ENCODE measurements at regions not wholly inside any gene's neighbourhood (a gene's known extent, or its start where the extent isn't known, plus 50 kb on each side); places are given as distances from the start of the nearest gene placed in this dataset.
"Not testable (repeated sequence)": the region's sequence is repeated elsewhere in the genome, so short reads cannot be mapped to it uniquely, and the experiment has no call there.

DNA sequence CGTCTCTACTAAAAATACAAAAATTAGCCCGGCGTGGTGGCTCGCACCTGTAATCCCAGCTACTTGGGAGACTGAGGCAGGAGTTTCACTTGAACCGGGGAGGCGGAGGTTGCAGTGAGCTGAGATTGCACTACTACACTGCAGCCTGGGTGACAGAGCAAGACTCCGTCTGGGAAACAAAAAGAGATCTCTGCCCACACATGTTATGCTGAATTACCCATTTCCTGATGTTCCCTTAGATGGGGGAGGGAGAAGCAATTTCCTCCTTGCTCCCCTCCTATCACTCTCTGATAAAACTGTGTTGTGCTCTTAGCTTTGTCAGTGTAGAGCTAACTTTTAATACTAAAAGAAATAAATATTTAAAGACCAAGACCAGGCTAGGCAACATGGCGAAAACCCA lies 102.5 kb downstream of the LARP7 start:
- H3K9ac ChIP-seq (ENCODE audit: low read depth in 1 of 2, low read length in 2 of 2): no peak overlapping the region
- no peaks in the 10 kb centered on the region for H3K9me3 ChIP-seq (ENCODE audit: control insufficient read depth in 2 of 2, low read length in 2 of 2)
- no peaks in the 10 kb centered on the region for H3K36me3 ChIP-seq (ENCODE audit: control insufficient read depth in 2 of 2, insufficient read depth in 2 of 2, low read length in 2 of 2)
- no peaks in the 10 kb centered on the region for H3K4me1 ChIP-seq (ENCODE audit: control insufficient read depth in 2 of 2, insufficient read depth in 2 of 2, low read length in 2 of 2)
- no peak overlapping the region for H3K4me3 ChIP-seq (ENCODE audit: low read length in 2 of 2)
- H3K27me3 ChIP-seq (ENCODE audit: control insufficient read depth in 2 of 2, insufficient read depth in 2 of 2, low read length in 2 of 2): no peaks in the 10 kb centered on the region
- H3K27ac ChIP-seq (ENCODE audit: low read depth in 2 of 2, low read length in 2 of 2): no peak overlapping the region

DNA sequence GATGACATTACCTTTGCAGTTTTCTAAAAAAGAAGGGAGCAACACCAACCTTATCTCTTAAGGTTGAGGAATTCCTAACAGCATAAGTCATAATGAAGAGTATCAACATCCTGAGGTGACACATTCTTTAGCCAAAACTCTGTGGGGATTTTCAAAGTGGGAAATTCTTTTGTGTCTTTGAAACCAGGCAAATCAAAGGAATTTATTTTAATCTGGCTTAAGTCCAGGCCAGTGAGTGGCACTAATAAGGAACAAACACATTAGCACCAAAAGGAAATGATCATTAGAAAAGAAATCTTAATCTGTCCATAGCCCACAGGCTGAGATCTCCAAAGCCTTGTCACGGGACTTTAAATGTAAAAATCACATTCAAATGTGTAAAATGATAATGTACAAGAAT lies 110.1 kb downstream of the LARP7 start:
- Histone ChIP-seq H3K27me3 (ENCODE audit: control insufficient read depth in 2 of 2, insufficient read depth in 2 of 2, low read length in 2 of 2) (no peaks in the 10 kb centered on the region), H3K9me3 (ENCODE audit: control insufficient read depth in 2 of 2, low read length in 2 of 2) (no peaks in the 10 kb centered on the region), H3K27ac (ENCODE audit: low read depth in 2 of 2, low read length in 2 of 2) (no peak overlapping the region), H3K9ac (ENCODE audit: low read depth in 1 of 2, low read length in 2 of 2) (no peak overlapping the region), H3K4me1 (ENCODE audit: control insufficient read depth in 2 of 2, insufficient read depth in 2 of 2, low read length in 2 of 2) (no peaks in the 10 kb centered on the region), H3K4me3 (ENCODE audit: low read length in 2 of 2) (no peak overlapping the region), H3K36me3 (ENCODE audit: control insufficient read depth in 2 of 2, insufficient read depth in 2 of 2, low read length in 2 of 2) (no peaks in the 10 kb centered on the region)

DNA sequence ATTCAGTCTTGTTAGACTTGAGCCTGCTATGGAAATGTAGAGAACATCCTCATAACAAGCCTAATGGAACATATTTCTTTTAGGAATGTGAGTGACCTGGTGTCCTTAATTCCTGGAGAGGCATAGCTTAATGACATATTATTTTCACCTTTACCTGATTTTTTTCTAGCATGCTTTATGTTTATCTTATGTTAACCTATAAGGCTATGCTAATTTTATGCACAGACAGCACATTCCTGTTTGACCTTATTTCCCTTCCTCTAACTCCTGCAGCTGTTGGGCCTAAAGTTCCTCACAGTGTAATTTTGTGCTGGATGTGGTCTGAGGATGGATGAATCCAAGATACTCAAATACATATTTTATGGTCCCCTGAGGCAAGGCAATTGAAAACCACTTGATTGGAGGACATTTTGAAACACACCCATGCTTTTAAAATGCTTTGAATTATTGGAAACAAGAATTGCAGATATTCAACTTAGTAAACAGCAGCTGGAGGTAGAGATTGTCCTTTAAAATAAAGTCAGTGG lies 111.5 kb downstream of the LARP7 start:
- Histone ChIP-seq H3K4me3 (ENCODE audit: low read length in 2 of 2) (no peak overlapping the region), H3K4me1 (ENCODE audit: control insufficient read depth in 2 of 2, insufficient read depth in 2 of 2, low read length in 2 of 2) (no peaks in the 10 kb centered on the region), H3K27me3 (ENCODE audit: control insufficient read depth in 2 of 2, insufficient read depth in 2 of 2, low read length in 2 of 2) (no peaks in the 10 kb centered on the region)

DNA sequence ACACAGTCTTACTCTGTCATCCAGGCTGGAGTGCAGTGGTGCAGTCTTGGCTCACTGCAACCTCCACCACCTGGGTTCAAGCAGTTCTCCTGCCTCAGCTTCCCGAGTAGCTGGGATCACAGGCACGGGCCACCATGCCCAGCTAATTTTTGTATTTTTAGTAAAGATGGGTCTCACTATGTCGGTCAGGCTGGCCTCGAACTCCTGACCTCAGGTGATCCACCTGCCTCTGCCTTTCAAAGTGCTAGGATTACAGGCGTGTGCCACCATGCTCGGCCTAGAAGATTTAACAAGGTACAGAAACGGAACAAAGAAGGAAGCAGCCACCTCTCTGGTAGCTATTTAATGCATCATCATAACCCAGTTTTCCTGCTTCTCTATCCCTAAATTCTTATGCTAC lies 113.8 kb downstream of the LARP7 start:
- H3K4me3 ChIP-seq (ENCODE audit: low read length in 2 of 2); H3K27me3 ChIP-seq (ENCODE audit: control insufficient read depth in 2 of 2, insufficient read depth in 2 of 2, low read length in 2 of 2); H3K9ac ChIP-seq (ENCODE audit: low read depth in 1 of 2, low read length in 2 of 2); H3K4me1 ChIP-seq (ENCODE audit: control insufficient read depth in 2 of 2, insufficient read depth in 2 of 2, low read length in 2 of 2); H3K36me3 ChIP-seq (ENCODE audit: control insufficient read depth in 2 of 2, insufficient read depth in 2 of 2, low read length in 2 of 2); H3K9me3 ChIP-seq (ENCODE audit: control insufficient read depth in 2 of 2, low read length in 2 of 2); H3K27ac ChIP-seq (ENCODE audit: low read depth in 2 of 2, low read length in 2 of 2): not testable (repeated sequence)

More for the DNA sequence above, 111.5 kb downstream of the LARP7 start:
- no peaks in the 10 kb centered on the region for H3K9me3 ChIP-seq (ENCODE audit: control insufficient read depth in 2 of 2, low read length in 2 of 2)
- H3K36me3 ChIP-seq (ENCODE audit: control insufficient read depth in 2 of 2, insufficient read depth in 2 of 2, low read length in 2 of 2): no peaks in the 10 kb centered on the region
- no peak overlapping the region for H3K27ac ChIP-seq (ENCODE audit: low read depth in 2 of 2, low read length in 2 of 2)
- H3K9ac ChIP-seq (ENCODE audit: low read depth in 1 of 2, low read length in 2 of 2): no peak overlapping the region

DNA sequence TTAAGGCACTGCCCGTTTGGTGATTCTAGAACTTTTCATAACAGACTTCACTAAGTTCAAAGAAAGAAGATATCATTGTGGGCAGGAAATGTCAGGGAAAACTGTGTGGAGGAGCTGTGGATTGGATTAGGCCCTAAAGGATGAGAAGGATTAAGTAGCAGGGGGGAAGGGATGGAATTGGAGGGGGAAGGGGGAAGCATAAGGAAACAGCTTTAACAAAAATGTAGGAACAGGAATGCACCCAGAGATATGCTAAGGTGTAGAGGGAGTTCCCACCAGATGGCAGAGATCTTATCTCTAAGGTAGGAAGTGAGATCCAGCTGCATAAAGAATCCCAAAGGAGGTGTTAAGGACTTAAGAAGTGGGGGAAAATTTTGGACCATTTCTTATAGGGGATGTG lies 114.5 kb downstream of the LARP7 start:
- H3K27me3 ChIP-seq (ENCODE audit: control insufficient read depth in 2 of 2, insufficient read depth in 2 of 2, low read length in 2 of 2): no peaks in the 10 kb centered on the region
- no peak overlapping the region for H3K4me3 ChIP-seq (ENCODE audit: low read length in 2 of 2)
- no peak overlapping the region for H3K9ac ChIP-seq (ENCODE audit: low read depth in 1 of 2, low read length in 2 of 2)
- H3K27ac ChIP-seq (ENCODE audit: low read depth in 2 of 2, low read length in 2 of 2): no peak overlapping the region
- H3K36me3 ChIP-seq (ENCODE audit: control insufficient read depth in 2 of 2, insufficient read depth in 2 of 2, low read length in 2 of 2): no peaks in the 10 kb centered on the region
- H3K9me3 ChIP-seq (ENCODE audit: control insufficient read depth in 2 of 2, low read length in 2 of 2): no peaks in the 10 kb centered on the region
- no peaks in the 10 kb centered on the region for H3K4me1 ChIP-seq (ENCODE audit: control insufficient read depth in 2 of 2, insufficient read depth in 2 of 2, low read length in 2 of 2)

DNA sequence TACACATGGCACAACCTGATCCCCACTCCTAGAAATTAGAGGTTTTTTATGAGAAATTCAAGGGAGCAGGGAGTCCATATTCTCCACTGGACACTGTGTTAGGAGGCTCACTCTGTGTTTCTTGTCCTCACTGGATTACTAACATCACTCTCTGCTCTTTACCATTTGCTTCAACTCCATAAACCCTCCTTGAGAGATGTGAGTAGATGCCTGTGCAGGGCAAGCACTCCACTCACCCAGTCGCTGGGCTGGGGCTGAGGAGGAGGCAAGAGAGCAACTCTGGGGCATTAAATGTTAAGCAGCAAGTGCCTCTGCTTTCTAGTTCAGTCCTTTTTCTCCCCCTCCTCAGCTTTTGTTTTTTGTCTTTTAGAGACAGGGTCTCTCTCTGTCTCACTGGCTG lies 115.1 kb downstream of the LARP7 start:
- no peak overlapping the region for H3K4me3 ChIP-seq (ENCODE audit: low read length in 2 of 2)
- no peaks in the 10 kb centered on the region for H3K4me1 ChIP-seq (ENCODE audit: control insufficient read depth in 2 of 2, insufficient read depth in 2 of 2, low read length in 2 of 2)
- H3K9me3 ChIP-seq (ENCODE audit: control insufficient read depth in 2 of 2, low read length in 2 of 2): no peaks in the 10 kb centered on the region
- H3K27me3 ChIP-seq (ENCODE audit: control insufficient read depth in 2 of 2, insufficient read depth in 2 of 2, low read length in 2 of 2): no peaks in the 10 kb centered on the region
- no peak overlapping the region for H3K9ac ChIP-seq (ENCODE audit: low read depth in 1 of 2, low read length in 2 of 2)
- H3K27ac ChIP-seq (ENCODE audit: low read depth in 2 of 2, low read length in 2 of 2): no peak overlapping the region
- H3K36me3 ChIP-seq (ENCODE audit: control insufficient read depth in 2 of 2, insufficient read depth in 2 of 2, low read length in 2 of 2): no peaks in the 10 kb centered on the region

DNA sequence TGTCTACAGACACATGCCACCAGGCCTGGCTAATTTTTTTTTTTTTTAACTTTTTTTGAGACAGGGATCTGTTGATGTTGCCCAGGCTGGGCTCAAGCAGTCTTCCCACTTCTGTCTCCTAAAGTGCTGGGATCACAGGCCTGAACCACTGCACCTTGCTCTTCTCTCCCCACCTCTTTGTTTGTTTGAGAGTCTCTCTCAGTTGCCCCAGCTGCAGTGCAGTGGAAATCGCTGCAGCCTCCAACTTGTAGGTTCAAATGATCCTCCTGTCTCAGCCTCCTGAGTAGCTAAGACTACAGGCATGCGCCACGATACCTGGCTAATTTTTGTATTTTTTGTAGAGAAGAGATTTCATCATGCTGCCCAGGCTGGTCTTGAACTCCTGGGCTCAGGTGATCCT lies 115.6 kb downstream of the LARP7 start:
- H3K36me3 ChIP-seq (ENCODE audit: control insufficient read depth in 2 of 2, insufficient read depth in 2 of 2, low read length in 2 of 2): no peaks in the 10 kb centered on the region
- no peaks in the 10 kb centered on the region for H3K27me3 ChIP-seq (ENCODE audit: control insufficient read depth in 2 of 2, insufficient read depth in 2 of 2, low read length in 2 of 2)
- H3K4me3 ChIP-seq (ENCODE audit: low read length in 2 of 2): no peak overlapping the region
- H3K9me3 ChIP-seq (ENCODE audit: control insufficient read depth in 2 of 2, low read length in 2 of 2): no peaks in the 10 kb centered on the region
- H3K27ac ChIP-seq (ENCODE audit: low read depth in 2 of 2, low read length in 2 of 2): no peak overlapping the region
- no peak overlapping the region for H3K9ac ChIP-seq (ENCODE audit: low read depth in 1 of 2, low read length in 2 of 2)
- H3K4me1 ChIP-seq (ENCODE audit: control insufficient read depth in 2 of 2, insufficient read depth in 2 of 2, low read length in 2 of 2): no peaks in the 10 kb centered on the region

DNA sequence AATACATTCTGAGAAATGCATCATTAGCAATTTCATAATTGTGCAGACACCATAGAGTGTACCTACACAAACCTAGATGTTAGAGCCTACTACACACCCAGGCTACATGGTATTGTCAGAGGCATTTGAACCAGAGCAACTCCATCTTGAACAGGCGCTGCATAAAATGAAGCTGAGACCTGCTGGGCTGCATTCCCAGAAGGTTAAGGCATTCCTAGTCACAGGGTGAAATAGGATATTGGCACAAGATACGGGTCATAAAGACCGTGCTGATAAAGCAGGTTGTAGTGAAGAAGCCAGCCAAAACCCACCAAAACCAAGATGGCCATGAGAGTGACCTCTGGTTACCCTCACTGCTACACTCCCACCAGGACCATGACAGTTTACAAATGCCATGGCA lies 116.4 kb downstream of the LARP7 start:
- H3K4me1 ChIP-seq (ENCODE audit: control insufficient read depth in 2 of 2, insufficient read depth in 2 of 2, low read length in 2 of 2): no peaks in the 10 kb centered on the region
- no peak overlapping the region for H3K27ac ChIP-seq (ENCODE audit: low read depth in 2 of 2, low read length in 2 of 2)
- no peak overlapping the region for H3K9ac ChIP-seq (ENCODE audit: low read depth in 1 of 2, low read length in 2 of 2)
- H3K9me3 ChIP-seq (ENCODE audit: control insufficient read depth in 2 of 2, low read length in 2 of 2): no peaks in the 10 kb centered on the region
- H3K4me3 ChIP-seq (ENCODE audit: low read length in 2 of 2): no peak overlapping the region
- no peaks in the 10 kb centered on the region for H3K36me3 ChIP-seq (ENCODE audit: control insufficient read depth in 2 of 2, insufficient read depth in 2 of 2, low read length in 2 of 2)
- no peaks in the 10 kb centered on the region for H3K27me3 ChIP-seq (ENCODE audit: control insufficient read depth in 2 of 2, insufficient read depth in 2 of 2, low read length in 2 of 2)

DNA sequence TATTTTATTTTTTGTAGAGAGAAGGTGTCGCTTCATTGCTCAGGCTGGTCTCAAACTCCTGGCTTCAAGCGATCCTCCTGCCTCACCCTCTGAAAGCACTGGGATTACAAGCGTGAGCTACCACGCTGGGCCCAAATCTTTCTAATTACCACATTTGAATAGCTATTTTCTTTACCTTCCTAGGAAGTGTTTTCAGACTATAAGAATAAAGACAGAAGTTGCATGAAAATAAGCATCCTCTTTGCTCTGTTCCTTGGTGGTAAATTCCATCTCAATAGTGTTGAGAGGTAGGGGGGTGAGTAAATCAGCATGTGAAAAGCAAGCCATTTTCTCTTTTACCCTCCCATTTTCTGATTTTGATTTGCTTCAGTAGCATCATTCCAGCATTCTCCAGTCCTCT lies 122.4 kb downstream of the LARP7 start:
- no peaks in the 10 kb centered on the region for H3K4me1 ChIP-seq (ENCODE audit: control insufficient read depth in 2 of 2, insufficient read depth in 2 of 2, low read length in 2 of 2)
- H3K9me3 ChIP-seq (ENCODE audit: control insufficient read depth in 2 of 2, low read length in 2 of 2): no peaks in the 10 kb centered on the region
- no peak overlapping the region for H3K9ac ChIP-seq (ENCODE audit: low read depth in 1 of 2, low read length in 2 of 2)
- H3K27ac ChIP-seq (ENCODE audit: low read depth in 2 of 2, low read length in 2 of 2): no peak overlapping the region
- no peaks in the 10 kb centered on the region for H3K36me3 ChIP-seq (ENCODE audit: control insufficient read depth in 2 of 2, insufficient read depth in 2 of 2, low read length in 2 of 2)
- no peak overlapping the region for H3K4me3 ChIP-seq (ENCODE audit: low read length in 2 of 2)
- H3K27me3 ChIP-seq (ENCODE audit: control insufficient read depth in 2 of 2, insufficient read depth in 2 of 2, low read length in 2 of 2): no peaks in the 10 kb centered on the region

DNA sequence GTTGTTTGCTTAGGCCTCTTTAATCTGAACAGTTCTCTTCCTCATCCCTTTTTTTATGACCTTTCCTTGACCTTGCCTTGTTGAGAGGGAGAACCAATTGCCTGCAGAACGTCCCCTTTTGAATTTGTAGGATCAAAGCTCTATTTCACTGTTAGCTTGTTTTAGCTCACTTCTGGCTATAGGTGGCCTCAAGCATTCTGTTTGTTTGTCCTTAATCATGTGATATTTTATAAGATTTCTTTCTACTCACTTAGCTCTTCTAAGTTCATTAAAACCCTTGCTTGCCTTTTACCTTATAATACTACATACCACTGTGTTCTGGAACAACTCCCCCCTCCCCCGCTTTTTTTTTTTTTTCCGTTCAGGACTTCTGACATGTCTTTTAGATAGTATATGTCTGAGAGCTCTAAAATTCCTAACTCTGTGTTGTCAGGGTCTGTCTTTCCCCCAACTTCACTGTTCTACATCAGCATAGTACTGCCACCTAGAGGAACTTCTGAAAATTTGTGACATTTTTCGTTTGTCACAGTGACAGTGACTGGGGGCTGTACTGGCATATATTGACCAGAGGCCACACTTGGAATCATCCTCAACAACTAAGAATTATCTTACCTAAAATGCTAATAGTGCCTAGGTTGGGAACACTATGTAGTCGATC lies 128.5 kb downstream of the LARP7 start:
- H3K9me3 ChIP-seq (ENCODE audit: control insufficient read depth in 2 of 2, low read length in 2 of 2): no peaks in the 10 kb centered on the region
- H3K27ac ChIP-seq (ENCODE audit: low read depth in 2 of 2, low read length in 2 of 2): no peak overlapping the region
- no peak overlapping the region for H3K4me3 ChIP-seq (ENCODE audit: low read length in 2 of 2)
- H3K9ac ChIP-seq (ENCODE audit: low read depth in 1 of 2, low read length in 2 of 2): no peak overlapping the region
- H3K27me3 ChIP-seq (ENCODE audit: control insufficient read depth in 2 of 2, insufficient read depth in 2 of 2, low read length in 2 of 2): no peaks in the 10 kb centered on the region
- H3K4me1 ChIP-seq (ENCODE audit: control insufficient read depth in 2 of 2, insufficient read depth in 2 of 2, low read length in 2 of 2): no peaks in the 10 kb centered on the region
- no peaks in the 10 kb centered on the region for H3K36me3 ChIP-seq (ENCODE audit: control insufficient read depth in 2 of 2, insufficient read depth in 2 of 2, low read length in 2 of 2)

DNA sequence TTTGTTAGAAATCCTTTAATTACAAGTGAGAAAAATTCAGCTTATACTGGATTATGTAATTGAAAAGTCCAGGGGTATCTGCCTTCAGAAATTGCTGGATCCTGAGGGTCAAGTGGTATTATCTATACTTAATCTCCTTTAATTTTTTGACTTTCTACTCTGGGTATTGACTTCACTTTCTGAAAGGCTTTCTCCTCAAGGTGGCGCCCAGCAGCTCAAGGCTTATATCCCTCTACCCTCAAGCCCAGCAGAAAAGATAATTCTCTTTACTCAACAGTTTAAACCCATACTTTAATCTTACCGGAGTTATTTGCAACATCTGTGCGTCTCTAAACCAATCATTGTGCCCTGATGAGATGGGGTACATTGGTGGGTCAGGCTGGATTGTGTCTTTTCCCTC lies 129.5 kb downstream of the LARP7 start:
- Histone ChIP-seq H3K9me3 (ENCODE audit: control insufficient read depth in 2 of 2, low read length in 2 of 2) (no peaks in the 10 kb centered on the region), H3K4me1 (ENCODE audit: control insufficient read depth in 2 of 2, insufficient read depth in 2 of 2, low read length in 2 of 2) (no peaks in the 10 kb centered on the region), H3K36me3 (ENCODE audit: control insufficient read depth in 2 of 2, insufficient read depth in 2 of 2, low read length in 2 of 2) (no peaks in the 10 kb centered on the region), H3K27me3 (ENCODE audit: control insufficient read depth in 2 of 2, insufficient read depth in 2 of 2, low read length in 2 of 2) (no peaks in the 10 kb centered on the region), H3K4me3 (ENCODE audit: low read length in 2 of 2) (no peak overlapping the region), H3K9ac (ENCODE audit: low read depth in 1 of 2, low read length in 2 of 2) (no peak overlapping the region), H3K27ac (ENCODE audit: low read depth in 2 of 2, low read length in 2 of 2) (no peak overlapping the region)

Data from mucosa of rectum (tissue), 2 donors.